GM21526 (cell line): ENCODE measurements at regions not wholly inside any gene's neighbourhood (a gene's known extent, or its start where the extent isn't known, plus 50 kb on each side); places are given as distances from the start of the nearest gene placed in this dataset.
"Not testable (repeated sequence)": the region's sequence is repeated elsewhere in the genome, so short reads cannot be mapped to it uniquely, and the experiment has no call there.

ENCODE experiments used
- ATAC-seq: cut with Tn5 transposase; IDR thresholded peaks from one replicate; pipeline ENCODE4 v1.9.1; 2021; ENCODE audit warnings: moderate library complexity; ENCODE audit not compliant: unreplicated experiment, low FRiP score

DNA sequence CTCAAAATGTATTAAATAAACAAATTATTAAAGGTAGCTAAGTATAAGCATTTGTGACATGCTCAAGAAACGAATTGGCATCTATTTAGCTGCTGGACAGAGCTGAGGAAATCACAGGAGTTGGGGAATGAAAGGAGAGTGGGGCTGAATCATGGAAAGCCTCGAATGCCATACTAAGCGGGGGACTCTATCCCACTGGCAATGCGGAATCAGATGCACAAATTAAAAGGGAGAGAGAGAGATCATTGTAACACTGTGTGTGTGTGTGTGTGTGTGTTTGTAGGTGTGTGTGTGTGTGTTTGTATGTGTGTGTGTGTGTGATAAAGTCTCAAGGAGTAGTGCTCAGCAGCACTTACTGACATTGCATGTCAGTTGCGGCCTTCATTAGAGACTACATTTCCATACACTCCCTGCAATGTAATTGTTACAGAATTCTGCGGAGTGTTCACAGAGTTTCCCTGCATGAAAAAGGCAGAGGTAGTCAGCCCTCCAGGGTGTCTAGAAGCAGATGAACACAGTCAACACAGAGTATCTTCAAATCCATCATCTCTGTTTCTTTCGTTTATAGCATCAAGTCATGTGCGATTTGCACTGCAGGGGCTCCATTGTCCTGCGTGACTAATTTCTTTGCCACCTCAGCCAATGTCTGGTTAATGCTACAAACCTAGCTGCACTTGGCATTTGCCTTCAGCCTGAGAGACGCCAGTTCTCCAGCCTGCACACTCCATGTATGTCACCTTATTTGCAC, 111.7 kb upstream of the CYRIA start:
- ATAC-seq = no peak

DNA sequence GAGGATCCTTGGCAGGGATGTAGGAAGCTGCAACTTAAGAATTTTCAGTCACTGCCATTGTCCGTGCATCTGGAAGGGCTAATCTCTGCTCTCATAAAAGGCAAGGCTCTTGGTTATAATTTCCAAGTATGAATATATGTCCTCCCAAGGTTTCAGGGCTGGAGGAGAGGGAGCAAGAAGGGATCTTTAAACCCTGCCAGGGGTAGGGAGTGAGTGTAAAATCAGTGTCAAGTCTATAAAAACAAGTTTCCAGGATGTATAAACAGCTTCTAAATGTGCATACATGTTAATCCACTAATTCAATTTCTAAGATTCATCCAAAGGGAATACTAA, 110.2 kb upstream of the CYRIA start:
- ATAC-seq = no peak

DNA sequence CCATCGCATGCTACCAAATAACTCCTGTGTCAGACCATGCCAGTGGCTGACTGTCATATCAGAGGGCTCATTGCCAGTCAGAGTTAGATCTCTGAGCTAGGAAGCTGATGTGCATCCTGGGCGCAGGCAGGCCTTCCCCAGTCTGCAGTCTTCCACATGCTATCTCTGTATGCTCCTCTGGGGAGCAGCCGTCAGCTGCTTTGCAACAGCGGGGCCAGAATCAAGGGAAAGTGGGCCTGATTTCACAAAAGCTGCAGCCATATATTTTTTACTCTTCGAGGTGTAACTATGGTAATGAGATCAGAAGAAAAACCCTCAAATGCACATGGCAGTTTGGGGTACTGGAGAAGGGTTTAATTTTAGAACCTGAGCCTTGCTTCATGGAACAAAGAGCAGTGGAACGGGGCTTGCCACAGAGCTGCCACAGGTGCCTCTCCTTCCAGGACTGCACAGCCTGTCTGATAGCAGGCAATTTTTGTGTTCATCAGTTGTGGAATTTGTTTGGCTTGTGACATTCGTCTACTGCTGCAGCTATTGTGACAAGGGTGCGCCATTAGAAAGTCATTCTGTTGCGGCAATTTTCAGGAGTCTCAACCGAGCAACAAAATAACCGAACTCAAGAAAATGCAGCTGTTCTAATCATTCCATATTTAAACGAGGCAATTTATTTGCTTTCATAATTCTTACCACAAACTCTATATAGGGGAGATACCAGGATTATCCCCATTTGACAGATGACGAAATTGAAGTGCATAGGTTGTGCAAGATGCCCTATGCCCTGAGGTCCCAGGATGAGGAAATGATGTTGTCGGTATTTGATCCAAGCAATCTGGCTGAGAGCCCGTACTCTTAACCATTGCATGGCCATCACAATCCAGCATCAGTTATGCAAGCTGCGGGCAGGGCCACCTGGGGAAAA, 109.6 kb upstream of the CYRIA start:
- no peak for ATAC-seq

DNA sequence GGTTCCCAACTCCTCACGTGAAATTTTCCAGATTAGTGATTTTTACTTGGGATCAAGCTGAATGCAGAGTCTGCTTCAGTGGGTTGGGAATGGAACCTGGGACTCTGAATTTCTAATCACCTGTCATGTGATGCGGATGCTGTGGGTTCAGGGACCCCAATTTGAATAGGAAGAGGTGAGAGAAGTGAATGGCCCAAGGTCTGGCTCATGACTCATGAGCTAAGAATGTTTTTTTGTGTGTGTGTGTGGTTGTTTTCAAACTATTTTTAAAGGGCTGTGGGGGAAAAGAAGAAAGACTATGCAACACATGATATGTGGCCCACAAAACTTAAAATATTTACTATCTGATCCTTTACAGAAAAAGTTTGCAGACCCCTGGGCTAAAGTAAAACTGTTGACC, 108.5 kb upstream of the CYRIA start:
- ATAC-seq = no peak

DNA sequence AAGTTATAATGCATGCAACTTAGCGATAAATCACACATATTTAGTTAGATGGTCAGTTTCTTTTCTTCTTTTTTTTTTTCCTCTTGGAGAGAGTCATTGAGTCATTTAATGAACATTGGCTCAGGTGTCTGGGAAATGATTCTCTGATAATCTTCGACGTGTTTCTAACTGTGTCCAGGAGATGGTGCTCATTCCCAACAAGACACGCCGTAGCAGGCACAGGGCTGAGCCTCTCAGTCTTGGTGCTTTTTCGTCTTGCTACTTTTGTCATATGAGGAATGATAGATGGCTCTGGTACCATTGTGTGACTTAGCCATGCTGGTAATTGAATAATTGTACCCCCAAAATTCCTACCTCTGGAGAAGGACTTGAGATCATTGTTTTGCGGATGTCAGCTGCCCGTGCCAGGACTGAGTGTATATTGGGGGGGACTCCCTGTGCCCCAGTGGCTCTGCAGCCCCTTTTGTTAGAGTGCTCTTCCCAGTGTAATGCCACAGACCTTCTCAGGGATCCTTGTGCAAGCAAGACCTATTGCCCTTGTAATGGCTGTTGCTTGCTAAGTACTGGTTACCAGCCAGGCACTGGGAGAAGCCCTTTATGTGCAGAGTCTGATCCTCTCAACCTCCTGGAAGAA, 107.6 kb upstream of the CYRIA start:
- peak; percentile 83 for ATAC-seq

DNA sequence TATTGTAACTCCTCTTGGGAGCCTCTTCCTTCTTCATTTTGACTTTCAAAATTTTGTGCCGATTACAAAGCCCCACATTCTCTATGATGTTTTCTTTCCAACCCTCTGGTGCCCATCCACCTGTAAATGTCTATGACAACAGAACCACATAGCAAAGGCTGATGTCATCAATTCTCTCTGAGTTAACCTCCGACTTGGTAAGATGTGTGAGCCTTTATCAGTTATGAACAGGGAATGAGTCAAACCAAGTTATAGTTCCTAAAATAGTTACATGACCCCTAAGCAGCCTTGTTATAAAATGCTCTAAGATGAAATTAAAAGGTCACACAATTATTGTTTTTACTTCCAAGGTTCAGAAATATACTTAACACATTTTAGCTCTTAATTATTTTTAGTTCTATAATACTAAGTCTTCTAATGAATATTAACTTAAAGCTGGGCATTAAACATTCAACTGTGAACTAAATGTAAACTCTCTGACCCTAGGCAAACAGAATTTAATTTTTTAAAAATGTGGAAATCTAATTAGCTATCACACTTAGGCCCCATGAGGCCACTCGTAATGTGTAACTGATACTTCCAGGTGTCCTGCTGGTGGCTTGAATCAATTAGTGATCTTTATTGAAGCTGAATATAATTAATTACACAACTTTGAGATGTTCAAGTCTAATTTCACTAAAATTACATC, 102.3 kb upstream of the CYRIA start:
- ATAC-seq = no peak

DNA sequence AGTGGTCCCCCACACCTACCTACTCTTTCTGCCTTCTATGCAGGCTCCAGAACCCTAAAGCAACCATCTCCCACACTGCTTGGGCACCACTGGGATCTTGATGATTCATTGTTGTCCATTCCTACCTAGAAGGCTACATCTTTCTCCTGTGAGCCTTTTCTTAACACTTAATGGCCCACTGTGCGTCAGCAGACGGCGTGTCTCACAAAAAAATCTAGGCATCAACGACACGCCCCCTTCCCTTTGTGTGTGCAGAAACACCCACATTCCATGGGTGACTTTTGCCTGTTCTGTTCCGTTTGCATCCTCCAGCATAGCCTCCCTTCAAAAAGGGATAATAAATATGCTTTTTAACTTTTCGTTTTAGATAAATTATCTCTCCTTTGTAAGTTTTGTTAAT, 99.7 kb upstream of the CYRIA start:
- ATAC-seq = no peak

DNA sequence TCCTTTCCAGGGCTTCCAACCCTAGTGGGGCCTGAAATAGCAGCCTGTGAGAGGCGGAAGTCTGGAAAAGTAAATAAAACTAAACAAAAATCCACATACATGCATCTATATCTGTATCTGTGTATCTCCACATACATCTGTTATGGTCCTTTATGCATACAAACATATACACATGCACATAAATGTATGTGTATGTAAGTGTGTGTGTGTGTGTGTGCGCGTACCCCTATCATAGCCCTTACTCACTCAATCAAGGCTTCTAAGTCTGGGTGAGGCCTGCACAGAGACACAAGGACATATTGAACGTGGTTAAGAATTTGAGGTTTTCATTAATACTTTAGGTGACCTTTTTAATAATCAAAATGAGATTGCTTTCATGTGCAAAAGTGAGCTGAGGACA, 98.9 kb upstream of the CYRIA start:
- ATAC-seq = no peak

DNA sequence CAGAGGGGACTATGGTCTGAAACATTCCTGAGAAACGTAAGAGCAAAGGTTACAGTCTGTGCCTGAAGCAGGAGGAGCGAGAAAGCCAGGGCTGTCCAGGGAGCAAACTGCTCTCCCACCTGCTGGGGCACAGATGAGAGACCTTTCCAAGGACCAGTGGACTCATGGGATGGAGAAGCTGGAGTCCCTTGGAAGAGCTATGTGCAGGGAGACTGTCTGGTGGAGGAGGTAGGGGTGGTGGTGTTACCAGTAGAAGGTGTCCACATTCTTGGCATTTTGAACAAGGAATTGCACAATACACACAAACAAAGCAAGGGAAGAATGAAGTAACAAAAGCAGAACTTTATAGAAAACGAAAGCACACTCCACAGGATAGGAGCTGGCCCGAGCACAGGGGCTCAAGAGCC, 97.9 kb upstream of the CYRIA start:
- no peak for ATAC-seq

DNA sequence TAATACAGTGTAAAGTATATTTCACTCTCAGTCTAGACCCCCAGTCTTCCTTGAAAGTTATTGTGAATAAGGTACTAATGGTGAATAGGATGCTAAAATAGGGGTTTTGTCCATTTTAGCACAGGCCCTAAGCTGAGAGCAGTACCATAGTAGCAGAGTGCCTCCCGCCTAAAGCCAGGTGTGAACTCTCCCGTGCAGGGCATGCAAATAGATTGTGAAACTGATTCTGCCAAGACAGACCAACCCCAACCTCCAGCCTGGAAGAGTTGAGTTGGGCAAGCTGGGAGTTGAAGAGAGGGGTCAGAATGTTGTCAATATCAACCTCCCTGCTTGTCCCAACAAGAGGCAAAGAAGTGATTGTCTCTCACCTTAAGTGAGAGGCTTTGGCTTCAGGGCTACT, 97.4 kb upstream of the CYRIA start:
- no peak for ATAC-seq

DNA sequence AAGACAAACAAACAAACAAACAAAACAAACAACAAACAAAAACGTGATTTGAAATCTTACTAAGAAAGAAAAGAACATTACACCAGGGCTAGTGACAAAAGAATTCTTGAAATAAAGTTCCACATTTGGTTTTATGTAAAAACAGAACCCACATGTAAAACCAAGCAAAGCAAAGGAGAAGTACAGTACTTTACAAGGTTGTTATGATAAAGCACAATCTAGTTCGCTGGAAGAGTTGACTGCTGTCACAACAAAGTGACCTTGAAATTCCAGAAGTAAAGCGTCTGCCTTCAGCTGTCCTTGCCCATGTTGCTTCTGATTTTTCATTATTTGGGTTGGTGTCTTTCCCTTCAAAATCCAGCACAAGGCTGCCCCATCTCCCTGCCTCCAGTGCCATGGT, 94.8 kb upstream of the CYRIA start:
- ATAC-seq = no peak

DNA sequence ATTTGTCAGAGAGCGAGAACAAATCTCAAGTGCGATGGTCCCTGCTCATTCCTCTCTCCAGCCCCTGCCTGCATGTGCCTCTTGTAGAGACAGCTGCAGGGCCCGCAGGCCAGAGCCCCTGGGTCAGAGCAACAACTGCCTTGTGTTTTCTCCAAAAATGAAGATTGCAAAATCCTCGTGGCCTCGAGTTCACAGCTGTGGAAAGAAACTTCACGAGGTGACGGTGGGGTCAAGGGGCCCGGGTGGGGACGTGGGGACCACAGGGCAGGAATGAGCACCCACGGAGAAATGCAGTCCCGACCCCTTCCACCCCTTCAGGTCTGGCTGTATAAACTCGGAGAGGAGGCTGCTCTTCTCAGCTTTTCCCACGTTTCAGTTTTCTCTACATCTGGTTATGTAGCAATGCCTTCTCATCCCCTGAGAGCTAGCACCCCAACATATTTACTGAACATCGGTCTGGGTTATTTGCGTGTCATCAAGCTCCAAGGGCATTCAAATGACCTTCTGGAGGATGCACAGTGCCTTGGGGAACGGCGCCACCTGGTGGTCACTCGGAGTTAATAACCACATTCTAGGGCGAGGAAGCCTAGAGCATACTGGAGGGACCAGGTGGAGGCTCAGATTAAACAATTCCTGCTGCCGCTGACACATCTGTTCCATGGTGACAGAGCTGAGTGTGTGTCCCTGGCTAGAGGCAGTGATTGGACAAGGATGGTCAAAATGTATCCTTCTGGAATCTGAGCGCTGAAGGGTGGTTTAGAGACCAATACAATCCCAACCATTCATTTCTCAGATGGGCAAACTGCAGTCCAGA, 91.4 kb upstream of the CYRIA start:
- peak; percentile 96 for ATAC-seq

DNA sequence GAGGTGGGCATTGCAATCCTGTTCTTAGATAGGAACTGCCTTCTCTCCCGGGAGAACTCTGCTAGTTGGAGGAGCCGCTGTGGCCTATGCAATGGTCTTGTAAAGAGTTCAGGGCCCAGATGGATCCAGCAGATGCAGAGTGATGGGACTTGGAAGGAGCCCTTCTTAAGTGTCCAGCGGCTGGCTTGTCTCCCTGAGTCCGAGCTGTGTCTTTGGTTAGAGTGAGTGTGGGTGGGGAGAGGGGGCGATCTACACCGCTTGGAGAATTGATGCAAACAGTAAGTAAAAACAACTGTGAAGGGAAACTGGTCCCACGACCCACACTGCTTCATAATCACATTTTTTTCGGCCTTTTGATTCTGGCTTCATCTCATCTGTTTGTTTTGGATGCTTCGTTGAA, 89.8 kb upstream of the CYRIA start:
- ATAC-seq = no peak

DNA sequence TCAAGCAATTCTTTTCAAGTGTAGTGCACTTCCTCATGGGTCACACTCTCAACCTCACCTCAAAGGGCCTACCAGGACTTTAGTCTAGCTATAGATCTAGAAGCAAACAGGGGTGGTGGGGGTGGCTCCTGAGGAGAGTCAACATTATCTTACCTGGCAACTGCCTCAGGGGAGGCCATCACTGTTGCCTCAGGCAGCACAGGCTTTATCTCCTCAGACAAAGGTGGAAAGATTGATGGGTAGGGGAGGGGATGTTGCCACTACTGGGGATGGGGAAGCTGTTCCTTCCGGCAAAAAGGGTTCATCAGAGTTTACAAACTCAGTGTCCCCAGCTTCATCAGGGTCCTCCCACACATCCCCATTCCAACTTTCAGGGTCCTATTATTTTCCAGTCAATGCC, 87.4 kb upstream of the CYRIA start:
- ATAC-seq = not testable (repeated sequence)

DNA sequence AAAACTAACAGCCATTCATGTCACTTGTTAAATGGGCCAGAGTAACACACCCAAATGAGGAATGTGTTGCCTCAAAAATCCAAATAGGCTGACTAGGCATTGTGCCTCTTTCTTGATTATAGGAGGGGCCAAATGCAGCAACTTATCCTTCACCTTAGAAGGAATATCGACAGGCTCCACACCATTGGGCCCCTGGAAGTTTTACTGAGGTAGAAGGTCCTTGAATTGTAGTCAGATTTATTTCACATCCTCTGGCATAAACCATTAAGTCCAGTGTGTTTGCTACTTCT, 85.2 kb upstream of the CYRIA start:
- ATAC-seq = not testable (repeated sequence)

DNA sequence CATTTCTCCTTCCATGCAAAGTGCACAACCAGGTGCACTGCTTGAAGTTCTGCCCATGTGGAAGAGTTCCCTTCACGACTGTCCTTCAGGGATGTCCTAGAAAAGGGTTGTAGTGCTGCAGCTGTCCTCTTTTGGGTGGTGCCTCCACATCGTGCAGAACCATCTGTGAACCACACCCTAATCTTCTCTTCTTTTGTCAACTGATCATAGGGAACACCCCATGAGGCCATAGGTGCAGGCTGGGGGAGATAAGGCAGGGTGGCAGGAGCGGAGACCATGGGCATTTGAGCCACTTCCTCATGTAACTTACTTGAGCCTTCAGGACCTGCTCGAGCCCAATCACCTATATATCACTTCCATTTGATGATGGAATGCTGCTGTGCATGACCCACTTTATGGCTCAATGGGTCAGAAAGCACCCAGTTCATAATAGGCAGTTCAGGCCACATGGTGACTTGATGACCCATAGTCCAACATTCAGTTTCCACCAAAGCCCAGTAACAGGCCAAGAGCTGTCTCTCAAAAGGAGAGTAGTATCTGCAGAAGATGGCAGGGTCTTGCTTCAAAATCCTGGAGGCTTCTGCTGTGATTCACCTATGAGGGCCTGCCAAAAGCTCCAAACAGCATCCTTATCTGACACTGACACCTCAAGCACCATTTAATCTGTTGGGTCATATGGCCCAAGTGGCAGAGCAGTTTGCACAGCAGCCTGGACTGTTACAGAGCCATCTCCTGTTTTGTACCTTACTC, 84.7 kb upstream of the CYRIA start:
- ATAC-seq = no peak

DNA sequence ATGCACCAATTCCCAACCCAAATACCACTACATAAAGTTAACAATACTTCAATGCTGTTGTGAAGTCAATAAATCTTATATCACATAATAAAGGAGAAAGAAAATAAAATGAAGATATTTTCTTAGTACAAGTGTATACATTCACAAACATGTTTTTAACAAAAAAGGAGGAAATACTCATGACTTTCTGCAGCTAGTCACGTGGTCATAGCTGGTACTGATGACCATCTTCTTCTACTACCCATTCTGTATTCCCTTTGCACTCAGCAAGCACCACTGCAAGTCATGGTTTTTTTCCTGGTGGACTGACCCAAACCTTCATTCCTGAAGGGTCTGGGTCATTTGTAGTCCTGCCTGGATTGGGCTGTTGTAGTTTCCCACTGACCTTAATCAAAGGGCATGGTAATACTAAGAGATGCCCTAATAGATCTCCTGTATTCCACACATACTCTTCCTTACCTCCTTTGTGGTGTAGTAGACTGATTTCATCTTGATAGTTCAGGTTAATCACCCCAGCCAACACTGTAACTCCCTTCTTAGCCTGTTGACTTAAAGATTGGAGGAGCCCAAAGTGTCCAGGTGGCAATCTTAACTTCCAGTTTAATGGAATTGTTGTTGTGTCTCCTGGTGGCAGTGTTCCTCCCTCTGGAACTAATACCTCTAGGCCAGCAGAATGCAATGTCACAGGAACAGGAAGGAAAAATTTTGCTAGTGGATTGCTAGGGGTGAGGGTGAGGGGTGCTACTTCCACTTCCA, 83.1 kb upstream of the CYRIA start:
- ATAC-seq = not testable (repeated sequence)

DNA sequence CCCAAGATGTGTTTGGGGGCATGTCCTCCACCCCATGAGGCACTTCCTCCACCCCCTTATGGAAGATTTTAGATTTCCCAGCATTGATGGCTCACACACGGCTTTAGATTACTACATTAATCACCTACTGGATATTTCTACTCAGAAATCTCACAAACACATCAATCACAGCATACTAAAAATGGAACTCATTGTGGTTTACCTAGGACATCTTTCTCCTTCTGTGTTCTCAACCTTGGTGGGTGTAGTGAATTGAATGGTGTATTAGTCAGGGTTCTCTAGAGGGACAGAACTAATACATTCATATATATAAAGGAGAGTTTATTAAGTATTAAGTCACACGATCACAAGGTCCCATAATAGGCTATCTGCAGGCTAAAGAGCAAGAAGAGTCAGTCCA, 82.1 kb upstream of the CYRIA start:
- ATAC-seq = no peak

DNA sequence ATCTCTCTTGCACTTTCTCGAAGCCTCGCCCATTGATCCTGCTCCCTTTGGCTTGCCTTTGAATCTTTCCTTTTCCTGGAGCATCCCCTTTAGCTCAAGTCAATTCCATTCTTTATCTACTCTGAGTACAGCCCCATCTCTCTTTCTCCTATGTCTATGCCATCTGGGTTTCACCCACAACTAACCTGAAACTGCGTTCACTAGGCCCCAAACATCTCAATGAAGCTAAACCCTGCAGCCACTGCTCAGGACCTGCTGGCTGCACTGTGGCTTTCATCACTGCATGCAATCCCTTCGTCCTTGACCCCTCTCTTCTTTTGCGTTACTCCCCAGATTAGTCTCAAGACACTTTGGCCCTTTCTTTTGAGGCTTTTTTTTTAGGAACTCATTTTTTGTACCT, 81.6 kb upstream of the CYRIA start:
- no peak for ATAC-seq
